Astrocyte of the cerebellum (primary cell): ENCODE measurements at regions not wholly inside any gene's neighbourhood (a gene's known extent, or its start where the extent isn't known, plus 50 kb on each side); places are given as distances from the start of the nearest gene placed in this dataset.

Experiments used
- DNase-seq: peaks from one replicate; pipeline ENCODE4 v3.0.0-alpha.2; 2011; ENCODE audit warnings: low read depth
- H3K4me3 ChIP-seq: 2 replicates; pipeline ENCODE4 v1.5.1; 2011; ENCODE audit warnings: mild to moderate bottlenecking, low read depth, low read length, moderate library complexity
- CTCF ChIP-seq: IDR thresholded peaks from 2 replicates; pipeline ENCODE4 v1.5.1; 2012; ENCODE audit warnings: low read length, low read depth, moderate library complexity, mild to moderate bottlenecking; ENCODE audit errors: missing control alignments
- in situ Hi-C: cut with HindIII; loops from 2 replicates; pipeline ENCODE4 v1.10.0; 2017; ENCODE audit warnings: low sequenced_read_pairs

- H3K4me3 ChIP-seq: no peak overlapping the region
- no peak for DNase-seq
- TF ChIP-seq CTCF: no peak
- in situ Hi-C loops: no loop called here
These were observed 126.9 kb upstream of the CTAGE1 start for GRCh38 chr18:22544626-22545025.

DNA sequence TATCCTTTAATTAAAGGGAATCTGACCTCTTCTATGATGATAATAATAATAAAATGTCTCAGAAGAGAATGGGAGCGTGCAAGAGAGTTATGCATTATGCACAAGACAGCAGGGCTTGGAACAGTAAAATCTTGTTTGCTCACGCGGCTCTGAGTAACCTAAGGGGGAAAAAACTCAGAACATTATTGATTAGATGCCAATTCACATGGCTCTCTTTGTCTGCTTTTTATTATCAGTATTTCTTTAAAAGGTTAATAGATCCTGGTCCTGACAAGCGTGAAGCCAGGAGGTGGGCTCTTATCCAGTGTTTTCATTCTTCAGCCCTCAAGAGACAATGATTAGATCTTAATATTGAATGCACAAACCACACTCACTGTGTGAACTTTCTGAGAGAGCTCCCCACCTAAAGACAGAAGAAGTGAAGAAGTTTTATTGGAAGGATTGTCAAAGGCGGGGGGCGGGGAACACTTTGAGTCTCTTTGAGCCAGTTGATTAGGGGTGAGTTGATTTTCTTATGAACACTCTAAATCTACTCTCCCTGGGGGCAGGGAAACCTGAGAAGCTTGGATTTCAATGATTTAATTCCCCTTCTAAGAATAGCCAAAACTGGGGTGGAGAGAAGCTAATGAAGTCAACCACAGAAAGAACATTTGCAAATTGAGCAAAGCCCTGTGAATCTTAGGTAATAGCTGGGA, 127.5 kb upstream of the CTAGE1 start:
- in situ Hi-C loops: no loop called here
- DNase-seq: no peak
- no peak for TF ChIP-seq CTCF
- no peak overlapping the region for H3K4me3 ChIP-seq

DNA sequence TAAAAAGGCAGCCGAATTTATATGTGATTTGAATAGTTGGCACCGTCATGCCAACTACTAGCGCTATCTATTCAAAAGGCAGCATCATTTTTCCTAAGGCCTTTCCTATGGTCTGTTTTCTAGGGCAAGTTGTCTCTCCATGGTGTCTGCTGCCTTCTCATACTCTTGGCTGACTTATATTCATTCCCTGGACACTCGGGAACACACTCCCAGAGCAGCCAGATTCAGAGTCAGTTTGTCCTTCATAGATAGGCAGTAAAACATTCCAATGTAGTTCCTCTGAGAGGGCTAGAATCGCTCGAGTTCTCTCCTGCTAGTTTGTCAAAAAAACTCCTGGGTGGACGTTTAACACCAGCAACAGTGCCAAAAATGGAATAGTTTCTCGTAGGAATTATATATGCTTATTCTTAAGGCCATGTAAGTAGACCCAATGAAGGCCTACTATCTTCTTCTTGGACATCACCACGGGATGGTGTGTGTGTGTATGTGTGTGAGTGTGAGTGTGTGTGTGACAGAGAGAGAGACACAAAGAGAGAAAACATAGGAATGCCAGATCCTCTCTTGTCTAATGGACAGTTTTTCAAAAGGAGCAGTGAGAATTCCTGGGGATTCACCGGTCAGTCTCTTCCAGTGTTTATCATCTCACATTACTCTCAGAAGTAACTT, 129.3 kb upstream of the CTAGE1 start:
- in situ Hi-C loops: no loop called here
- H3K4me3 ChIP-seq: no peak overlapping the region
- DNase-seq: no peak
- no peak for TF ChIP-seq CTCF

DNA sequence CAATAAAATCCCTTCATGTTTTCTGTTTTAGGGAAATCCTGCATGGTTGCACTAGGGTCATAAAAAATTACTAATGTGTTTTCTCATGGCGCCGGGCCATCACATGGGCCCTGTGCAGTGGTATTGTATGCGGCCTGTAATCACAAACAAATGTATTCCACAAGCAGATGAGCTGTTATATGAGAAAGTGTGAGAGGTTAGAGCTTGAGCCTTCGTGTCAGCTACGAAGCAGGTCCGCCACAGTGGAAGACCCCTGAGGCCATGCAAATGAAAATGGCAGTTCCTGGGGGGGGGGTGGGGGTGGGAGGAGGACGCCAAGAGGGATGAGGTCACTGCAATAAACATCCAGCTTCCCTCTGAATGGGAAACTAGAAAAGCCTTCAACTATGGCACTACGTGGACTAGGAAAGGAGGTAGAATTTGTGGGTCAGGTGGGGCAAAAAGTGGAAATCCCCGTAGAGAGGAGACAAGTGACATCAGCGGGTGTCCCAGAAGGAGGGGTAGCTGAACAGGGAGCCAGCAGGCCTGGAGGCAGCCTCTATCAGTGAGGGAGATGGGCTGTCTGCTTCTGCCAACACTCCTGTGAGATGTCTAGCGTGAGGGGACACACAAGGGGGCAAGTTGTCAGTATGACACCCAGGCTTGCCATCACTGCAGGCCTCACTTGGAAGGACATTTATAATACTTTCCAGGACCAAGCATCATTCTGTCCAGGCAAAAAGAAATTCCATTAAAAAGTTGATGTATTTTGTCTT, 130.3 kb upstream of the CTAGE1 start:
- DNase-seq: no peak
- no peak overlapping the region for H3K4me3 ChIP-seq
- no peak for TF ChIP-seq CTCF
- in situ Hi-C loops: no loop called here

GRCh38 chr18:22549260-22549937, 131.7 kb upstream of the CTAGE1 start:
- in situ Hi-C loops: no loop called here
- no peak for TF ChIP-seq CTCF
- DNase-seq: no peak
- H3K4me3 ChIP-seq: no peak overlapping the region

DNA sequence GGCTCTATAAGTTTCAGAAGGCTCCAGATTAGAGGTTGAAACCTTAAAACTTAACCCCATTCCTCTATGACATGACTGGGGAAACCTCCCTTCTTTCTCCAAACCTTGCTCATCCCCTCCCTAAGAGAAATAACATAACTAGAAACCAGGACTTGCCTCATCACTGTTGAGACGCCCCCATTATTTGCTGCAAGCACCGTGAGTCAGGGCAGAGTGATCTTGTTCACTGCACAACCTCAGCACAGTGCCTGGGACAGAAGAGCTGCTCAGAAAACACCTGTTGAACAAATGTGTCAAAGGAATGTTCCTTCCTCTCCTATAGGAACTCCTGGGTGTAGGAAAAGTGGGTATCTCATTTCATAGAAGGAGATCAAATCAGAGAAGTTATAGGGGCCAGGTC, 132.7 kb upstream of the CTAGE1 start:
- no peak for TF ChIP-seq CTCF
- DNase-seq: no peak
- no peak overlapping the region for H3K4me3 ChIP-seq
- in situ Hi-C loops: no loop called here
